ENCODE measurements at regions not wholly inside any gene's neighbourhood (a gene's known extent, or its start where the extent isn't known, plus 50 kb on each side); places are given as distances from the start of the nearest gene placed in this dataset.

DNA sequence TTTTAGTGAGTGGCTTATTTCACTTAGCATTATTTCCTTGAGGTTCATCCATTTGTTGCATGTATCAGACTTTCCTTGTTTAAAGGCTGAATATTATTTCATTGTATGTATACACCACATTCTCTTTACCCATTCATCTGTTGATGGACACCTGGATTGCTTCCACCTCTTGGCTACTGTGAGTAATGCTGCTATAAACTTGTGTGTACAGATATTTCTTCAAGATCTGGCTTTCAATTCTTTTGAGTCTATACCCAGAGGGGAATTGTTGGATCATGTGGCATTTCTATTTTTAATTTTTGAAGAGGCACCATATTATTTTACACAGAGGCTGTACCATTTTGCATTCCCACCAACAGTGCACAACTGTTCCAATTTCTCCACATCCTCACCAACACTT lies 313.5 kb downstream of the RPLP1 start:
- TF ChIP-seq GATA2 (IDR thresholded peaks at IDR 0.05; ENCODE audit: low read depth, low read length) (no peak), GATA3 (IDR thresholded peaks at IDR 0.05; ENCODE audit: low read depth, low read length) (no peak)
